K562 (cell line): ENCODE measurements at regions not wholly inside any gene's neighbourhood (a gene's known extent, or its start where the extent isn't known, plus 50 kb on each side); places are given as distances from the start of the nearest gene placed in this dataset.

Experiments
- ATAC-seq: fragments of 200-7000 bp; cut with Tn5 transposase; 3 replicates; pipeline ENCODE4 v1.9.1; 2020; ENCODE audit warnings: moderate library complexity
- BruUV-seq: library from RNA; stranded (reverse); fragments of 400-500 nt; replicated peaks from 2 replicates; lab custom pipeline; 2021; lab: Mats Ljungman, UMichigan
- CTCF ChIA-PET: fragments of 300-600 bp; formaldehyde crosslinking; extraction: SDS; loops from one replicate; lab custom pipeline; 2021; ENCODE audit warnings: low intra/inter-chr PET ratio; lab: Yijun Ruan, JAX
- POLR2A ChIA-PET: fragments of 300-600, 350-650 bp; sonication (Branson Sonifier 250); formaldehyde crosslinking; extraction: SDS; loops from one replicate; lab custom pipeline; 2021; ENCODE audit warnings: antibody characterized with exemption, inconsistent platforms; lab: Yijun Ruan, JAX
- DNase-seq, 4 experiments: peaks; one replicate each; pipeline versions ENCODE4 v3.0.0 to v3.0.0-alpha.2; 2011 to 2018; ENCODE audit warnings: low spot score in 3 of 4, mixed read lengths in 3 of 4; ENCODE audit errors: extremely low read depth in 1 of 4
- FAIRE-seq: peaks from 2 replicates; lab custom pipeline; 2011; peaks lifted over from hg19 to GRCh38; lab: Jason Lieb, UNC
- H2AFZ ChIP-seq: 2 replicates; pipeline ENCODE4 v1.6.0; 2011; ENCODE audit warnings: low read depth, low read length, control low read depth, inconsistent platforms
- H3K27ac ChIP-seq: fragments of 200-600 bp; 3 replicates; pipeline ENCODE4 v1.8.0; 2011; ENCODE audit warnings: low read depth, mild to moderate bottlenecking, control low read depth, inconsistent platforms, low read length, moderate library complexity, mixed read lengths; ENCODE audit errors: extremely low read depth
- H3K27me3 ChIP-seq, 2 experiments: fragments of 300-600 bp in 1 of 2; 2 replicates in 1 of 2; 3 replicates in 1 of 2; pipeline versions ENCODE4 v1.6.0 to v1.8.0; 2011; ENCODE audit warnings: inconsistent platforms in 2 of 2, low read length in 2 of 2, mild to moderate bottlenecking in 1 of 2, mixed read lengths in 1 of 2, moderate library complexity in 1 of 2; ENCODE audit not compliant: control insufficient read depth in 2 of 2, insufficient read depth in 2 of 2
- H3K36me3 ChIP-seq: fragments of 300-600 bp; 3 replicates; pipeline ENCODE4 v1.8.0; 2011; ENCODE audit warnings: mild to moderate bottlenecking, low read length, inconsistent platforms; ENCODE audit not compliant: control insufficient read depth, insufficient read depth
- H3K4me1 ChIP-seq, 2 experiments: fragments of 200-600 bp in 1 of 2; replicated peaks in 1 of 2; 2 replicates in 1 of 2; 3 replicates in 1 of 2; pipeline versions ENCODE4 v1.5.1 to v1.8.0; 2011; ENCODE audit warnings: inconsistent platforms in 2 of 2, low read length in 2 of 2, mild to moderate bottlenecking in 1 of 2, mixed read lengths in 1 of 2, moderate library complexity in 1 of 2; ENCODE audit not compliant: control insufficient read depth in 2 of 2, insufficient read depth in 2 of 2
- H3K4me2 ChIP-seq: 2 replicates; pipeline ENCODE4 v1.6.1; 2011; ENCODE audit warnings: low read length, control low read depth, inconsistent platforms, mixed read lengths; ENCODE audit not compliant: insufficient read depth
- H3K4me3 ChIP-seq: fragments of 200-600 bp; sonication (generic), shearing (Covaris generic); 2 replicates; pipeline ENCODE4 v1.5.1; 2016; ENCODE audit warnings: control low read depth, inconsistent platforms
- H3K79me2 ChIP-seq: fragments of 200-600 bp; 3 replicates; pipeline ENCODE4 v1.8.0; 2011; ENCODE audit warnings: low read length, inconsistent platforms; ENCODE audit not compliant: control insufficient read depth, insufficient read depth
- H3K9ac ChIP-seq, 2 experiments: 2 replicates each; pipeline versions ENCODE4 v1.6.0 to v1.6.1; 2011; ENCODE audit warnings: low read depth in 2 of 2, low read length in 2 of 2, control low read depth in 1 of 2, inconsistent platforms in 1 of 2, mild to moderate bottlenecking in 1 of 2, mixed read lengths in 1 of 2; ENCODE audit not compliant: insufficient read depth in 1 of 2
- H3K9me1 ChIP-seq: one replicate; pipeline ENCODE4 v1.6.0; 2011; ENCODE audit warnings: inconsistent platforms, mild to moderate bottlenecking, low read length, moderate library complexity; ENCODE audit not compliant: control insufficient read depth, insufficient read depth
- H3K9me3 ChIP-seq: replicated peaks from 2 replicates; pipeline ENCODE4 v1.5.1; 2011; ENCODE audit warnings: low read depth, low read length, inconsistent platforms; ENCODE audit not compliant: control insufficient read depth, insufficient read depth
- H4K20me1 ChIP-seq: replicated peaks from 2 replicates; pipeline ENCODE4 v1.6.1; 2011; ENCODE audit warnings: low read length, inconsistent platforms, mixed read lengths; ENCODE audit not compliant: control insufficient read depth, insufficient read depth
- BRD4 ChIP-seq: fragments of 200-600 bp; sonication (generic); IDR thresholded peaks from 2 replicates; pipeline ENCODE4 v1.6.1; 2017; ENCODE audit warnings: inconsistent platforms
- ETS1 ChIP-seq: conservative IDR thresholded peaks from 2 replicates; pipeline ENCODE4 v1.6.1; 2011; ENCODE audit warnings: low read depth, mild to moderate bottlenecking, low read length; ENCODE audit not compliant: control insufficient read depth
- PRMT5 ChIP-seq: sonication (generic); formaldehyde crosslinking; IDR thresholded peaks from 2 replicates; pipeline ENCODE4 v1.5.0; 2020; ENCODE audit warnings: missing genetic modification reagents
- STAT5A ChIP-seq: IDR thresholded peaks from 2 replicates; pipeline ENCODE4 v1.6.1; 2012; ENCODE audit warnings: low read length, inconsistent platforms, borderline replicate concordance
- ZC3H11A ChIP-seq: IDR thresholded peaks from 2 replicates; pipeline ENCODE4 v1.6.1; 2012; ENCODE audit warnings: low read depth, low read length, improper control_type of control experiment
- WGBS: fragments of 100-300 bp; shearing (Covaris generic); methylation state at CpG from one replicate; pipeline ENCODE4 v1.1.6; 2016; ENCODE audit warnings: low coverage, mixed read lengths; ENCODE audit not compliant: insufficient coverage; ENCODE audit errors: missing lambda C conversion rate; 5-methylcytosine and 5-hydroxymethylcytosine counted together
- in situ Hi-C: fragments of 300-500 bp; cut with MboI; formaldehyde crosslinking; loops from 4 replicates; pipeline ENCODE4 v1.15.0; 2018; ENCODE audit warnings: inconsistent platforms, mixed read lengths
- intact Hi-C: fragments of 100-400 bp; cut with micrococcal nuclease; formaldehyde crosslinking; loops from 2 replicates; pipeline ENCODE4 v1.14.2; 2022

GRCh38 chr10:125265579-125265955 is 105.2 kb upstream of the CTBP2 start:
- no peak for TF ChIP-seq ETS1
- TF ChIP-seq STAT5A, result no peak
- TF ChIP-seq ZC3H11A, result no peak
- TF ChIP-seq BRD4, result no peak
- no peak for TF ChIP-seq PRMT5 (CRISPR knock-in tag)

More at GRCh38 chr10:125265579-125265955, 105.2 kb upstream of the CTBP2 start:
- Histone ChIP-seq H3K4me1 (no peaks in the 10 kb centered on the region; a peak in 1 of 5 replicates), H3K9me1 (no peaks in the 10 kb centered on the region), H3K27me3 (peaks cover 4 to 43% of the 10 kb centered on the region in 2 experiments; a peak in 4 of 5 replicates), H3K9me3 (no peaks in the 10 kb centered on the region), H2AFZ (no peak overlapping the region), H3K9ac (no peak overlapping the region), H3K36me3 (no peaks in the 10 kb centered on the region), H3K79me2 (no peaks in the 10 kb centered on the region), H3K4me3 (no peak overlapping the region), H3K27ac (no peak overlapping the region), H4K20me1 (no peaks in the 10 kb centered on the region), H3K4me2 (no peak overlapping the region)
- intact Hi-C loops, result no loop called here
- FAIRE-seq (no peak), ATAC-seq (no peak), DNase-seq (no peak)
- ChIA-PET POLR2A (no interaction called here), CTCF (no interaction called here)
- whole genome bisulfite sequencing, result 0% methylated on average over 6 of the region's 6 CpGs
- in situ Hi-C loops, result no loop called here
- BruUV-seq, result no TSS peak
